ENCODE measurements at regions not wholly inside any gene's neighbourhood (a gene's known extent, or its start where the extent isn't known, plus 50 kb on each side); places are given as distances from the start of the nearest gene placed in this dataset.

GRCh38 chr5:153018121-153018520, 472.3 kb upstream of the GRIA1 start:
- TF ChIP-seq, protein P1, sequence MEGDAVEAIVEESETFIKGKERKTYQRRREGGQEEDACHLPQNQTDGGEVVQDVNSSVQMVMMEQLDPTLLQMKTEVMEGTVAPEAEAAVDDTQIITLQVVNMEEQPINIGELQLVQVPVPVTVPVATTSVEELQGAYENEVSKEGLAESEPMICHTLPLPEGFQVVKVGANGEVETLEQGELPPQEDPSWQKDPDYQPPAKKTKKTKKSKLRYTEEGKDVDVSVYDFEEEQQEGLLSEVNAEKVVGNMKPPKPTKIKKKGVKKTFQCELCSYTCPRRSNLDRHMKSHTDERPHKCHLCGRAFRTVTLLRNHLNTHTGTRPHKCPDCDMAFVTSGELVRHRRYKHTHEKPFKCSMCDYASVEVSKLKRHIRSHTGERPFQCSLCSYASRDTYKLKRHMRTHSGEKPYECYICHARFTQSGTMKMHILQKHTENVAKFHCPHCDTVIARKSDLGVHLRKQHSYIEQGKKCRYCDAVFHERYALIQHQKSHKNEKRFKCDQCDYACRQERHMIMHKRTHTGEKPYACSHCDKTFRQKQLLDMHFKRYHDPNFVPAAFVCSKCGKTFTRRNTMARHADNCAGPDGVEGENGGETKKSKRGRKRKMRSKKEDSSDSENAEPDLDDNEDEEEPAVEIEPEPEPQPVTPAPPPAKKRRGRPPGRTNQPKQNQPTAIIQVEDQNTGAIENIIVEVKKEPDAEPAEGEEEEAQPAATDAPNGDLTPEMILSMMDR (IDR thresholded peaks at IDR 0.05) = no peak
- no peak for TF ChIP-seq POLR2A (IDR thresholded peaks at IDR 0.05)
- TF ChIP-seq POLR2AphosphoS5 (IDR thresholded peaks at IDR 0.05) = no peak

All from upper lobe of left lung (tissue), 4 donors.